ENCODE measurements at regions not wholly inside any gene's neighbourhood (a gene's known extent, or its start where the extent isn't known, plus 50 kb on each side); places are given as distances from the start of the nearest gene placed in this dataset.

DNA sequence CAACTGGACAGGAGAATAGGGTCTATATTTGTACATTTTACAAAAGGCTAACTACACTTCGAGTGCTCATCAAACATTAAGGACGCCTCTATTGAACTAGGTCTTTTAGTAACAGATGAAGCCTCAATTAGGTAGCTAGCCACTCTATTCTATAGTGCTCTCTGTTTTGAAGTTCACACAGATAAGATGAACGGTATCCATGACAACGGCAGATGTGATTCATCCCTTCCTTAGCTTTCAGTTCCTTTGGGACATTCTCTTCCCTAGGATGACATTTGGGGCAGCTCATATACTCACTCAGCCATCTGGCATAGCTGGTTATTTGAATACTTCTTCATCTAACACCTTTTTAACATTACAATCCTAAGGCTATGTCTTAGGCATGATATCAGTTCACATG, 62.4 kb upstream of the WDFY3 start:
- Histone ChIP-seq H3K23ac (ENCODE audit: insufficient read length, low read depth, low read length) (no peak overlapping the region), H3K4me1 (ENCODE audit: insufficient read depth, low read length) (no peaks in the 10 kb centered on the region), H2AFZ (ENCODE audit: low read length) (no peak overlapping the region), H2AK5ac (ENCODE audit: insufficient read length, low read length) (no peak overlapping the region), H3K79me2 (ENCODE audit: insufficient read depth, low read length) (no peaks in the 10 kb centered on the region), H3K9me3 (ENCODE audit: control insufficient read depth, low read depth, low read length) (peaks cover 4% of the 10 kb centered on the region), H4K91ac (ENCODE audit: insufficient read length, low read depth, low read length) (no peak overlapping the region), H3K56ac (ENCODE audit: insufficient read length, low read depth, low read length) (no peak overlapping the region), H3K18ac (ENCODE audit: insufficient read length, low read depth, low read length) (no peak overlapping the region), H2BK20ac (ENCODE audit: low read depth, low read length, poor library complexity, severe bottlenecking) (no peak overlapping the region), H4K5ac (ENCODE audit: insufficient read length, low read depth, low read length) (no peak overlapping the region), H3K79me1 (ENCODE audit: insufficient read depth, low read depth, low read length, poor library complexity, severe bottlenecking) (no peaks in the 10 kb centered on the region), H3K9ac (ENCODE audit: extremely low read depth, insufficient read length, low read length) (no peak overlapping the region), H3K14ac (ENCODE audit: insufficient read depth, low read length) (no peak overlapping the region), H3T11ph (ENCODE audit: low read length) (no peak overlapping the region), H3K4me2 (ENCODE audit: insufficient read depth, insufficient read length, low read length) (no peak overlapping the region), H2BK15ac (ENCODE audit: low read depth, low read length) (no peak overlapping the region), H2BK120ac (ENCODE audit: low read depth, low read length, poor library complexity, severe bottlenecking) (no peak overlapping the region), H4K8ac (replicated peaks; ENCODE audit: insufficient read length, low read depth, low read length) (no peak overlapping the region), H3K4ac (ENCODE audit: low read depth, low read length) (no peak overlapping the region), H2BK12ac (ENCODE audit: insufficient read length, low read depth, low read length) (no peak overlapping the region), H4K20me1 (ENCODE audit: control insufficient read depth, insufficient read depth, insufficient read length) (no peaks in the 10 kb centered on the region), H3K23me2 (ENCODE audit: insufficient read length, low read depth, low read length, poor library complexity, severe bottlenecking) (no peaks in the 10 kb centered on the region), H3K27me3 (ENCODE audit: insufficient read depth, low read length) (no peaks in the 10 kb centered on the region), H3K27ac (ENCODE audit: insufficient read length, low read depth, low read length) (no peak overlapping the region), H2BK5ac (ENCODE audit: insufficient read length, low read length) (no peak overlapping the region)
- H3K4me1 Mint-ChIP-seq, result no peaks in the 10 kb centered on the region
- no peak overlapping the region for H3K4me3 Mint-ChIP-seq
- H3K36me3 Mint-ChIP-seq (ENCODE audit: insufficient read depth in 1 of 3, low read depth in 3 of 3), result peaks cover 13 to 36% (median 19%) of the 10 kb centered on the region in 3 experiments
- no peaks in the 10 kb centered on the region; the same call in 1 of the 2 replicates for H3K27me3 Mint-ChIP-seq (ENCODE audit: low read depth)
- no CpG with 5 or more reads among the region's 4 CpGs for WGBS (ENCODE audit: extremely low coverage, insufficient read length, low lambda C conversion rate)
- H3K9me3 Mint-ChIP-seq, result peaks cover 35 to 50% of the 10 kb centered on the region in 2 experiments
- DNase-seq, result no peak
- TF ChIP-seq CTCF (conservative IDR thresholded peaks at IDR 0.05), result no peak
- no peak overlapping the region for H3K27ac Mint-ChIP-seq

Measured in H9 (cell line).